Endothelial cell of umbilical vein (primary cell): ENCODE measurements at regions not wholly inside any gene's neighbourhood (a gene's known extent, or its start where the extent isn't known, plus 50 kb on each side); places are given as distances from the start of the nearest gene placed in this dataset.

Experiments used
- BruUV-seq: library from RNA; stranded (reverse); fragments of 400-500 nt; replicated peaks from 2 replicates; lab custom pipeline; 2021; lab: Mats Ljungman, UMichigan
- CTCF ChIA-PET: fragments of 300-600, 350-600 bp; sonication (Branson Sonifier 250); formaldehyde crosslinking; loops from one replicate; lab custom pipeline; 2021; ENCODE audit warnings: antibody characterized with exemption, inconsistent platforms; lab: Charles Lee
- POLR2A ChIA-PET: fragments of 300-600, 350-600 bp; sonication (Branson Sonifier 250); formaldehyde crosslinking; loops from one replicate; lab custom pipeline; 2021; ENCODE audit warnings: antibody characterized with exemption, inconsistent platforms; lab: Charles Lee
- DNase-seq: peaks from one replicate; pipeline ENCODE4 v3.0.0-alpha.2; 2011; ENCODE audit warnings: low read depth, low spot score
- FAIRE-seq: peaks from 2 replicates; lab custom pipeline; 2011; peaks lifted over from hg19 to GRCh38; lab: Jason Lieb, UNC
- H2AFZ ChIP-seq: 2 replicates; pipeline ENCODE4 v1.6.0; 2012; ENCODE audit warnings: low read depth, low read length, control low read depth, inconsistent platforms
- H3K27ac ChIP-seq: 2 replicates; pipeline ENCODE4 v1.5.1; 2011; ENCODE audit warnings: low read depth, mild to moderate bottlenecking, control low read depth, low read length, moderate library complexity; ENCODE audit not compliant: insufficient read depth
- H3K27me3 ChIP-seq, 2 experiments: 2 replicates each; pipeline versions ENCODE4 v1.6.0 to v1.6.1; 2011; ENCODE audit warnings: low read length in 2 of 2, mixed read lengths in 1 of 2; ENCODE audit not compliant: control insufficient read depth in 2 of 2, insufficient read depth in 2 of 2
- H3K36me3 ChIP-seq, 2 experiments: 2 replicates in 1 of 2; 3 replicates in 1 of 2; pipeline ENCODE4 v1.5.1; 2011; ENCODE audit warnings: low read length in 2 of 2, mild to moderate bottlenecking in 1 of 2, moderate library complexity in 1 of 2; ENCODE audit not compliant: control insufficient read depth in 2 of 2, insufficient read depth in 2 of 2; ENCODE audit errors: extremely low read depth in 1 of 2
- H3K4me1 ChIP-seq: 3 replicates; pipeline ENCODE4 v1.5.1; 2011; ENCODE audit warnings: mild to moderate bottlenecking, low read length; ENCODE audit not compliant: control insufficient read depth, insufficient read depth; ENCODE audit errors: extremely low read depth
- H3K4me2 ChIP-seq: 2 replicates; pipeline ENCODE4 v1.6.1; 2011; ENCODE audit warnings: low read length, control low read depth, mixed read lengths; ENCODE audit not compliant: insufficient read depth
- H3K4me3 ChIP-seq, 3 experiments: fragments of 200-600 bp in 1 of 3; sonication (generic), shearing (Covaris generic) in 1 of 3; replicated peaks in 1 of 3; 2 replicates each; pipeline ENCODE4 v1.5.1; 2011 to 2016; ENCODE audit warnings: control low read depth in 3 of 3, low read length in 3 of 3, mild to moderate bottlenecking in 2 of 3, inconsistent platforms in 1 of 3, low read depth in 1 of 3, moderate library complexity in 1 of 3; ENCODE audit not compliant: insufficient read depth in 1 of 3
- H3K79me2 ChIP-seq: 2 replicates; pipeline ENCODE4 v1.6.0; 2012; ENCODE audit warnings: low read length, inconsistent platforms; ENCODE audit not compliant: control insufficient read depth, insufficient read depth
- H3K9ac ChIP-seq: replicated peaks from 2 replicates; pipeline ENCODE3; 2011; ENCODE audit warnings: low read length, control low read depth; ENCODE audit not compliant: insufficient read depth; ENCODE audit errors: extremely low read depth
- H3K9me1 ChIP-seq: replicated peaks from 3 replicates; pipeline ENCODE4 v1.6.0; 2011; ENCODE audit warnings: mild to moderate bottlenecking, low read length; ENCODE audit not compliant: control insufficient read depth, insufficient read depth; ENCODE audit errors: extremely low read depth
- H3K9me3 ChIP-seq: replicated peaks from 2 replicates; pipeline ENCODE4 v1.5.1; 2012; ENCODE audit warnings: low read length, inconsistent platforms; ENCODE audit not compliant: control insufficient read depth, insufficient read depth
- H4K20me1 ChIP-seq: replicated peaks from 2 replicates; pipeline ENCODE3; 2011; ENCODE audit warnings: mild to moderate bottlenecking, low read length; ENCODE audit not compliant: control insufficient read depth, insufficient read depth; ENCODE audit errors: extremely low read depth
- EZH2 ChIP-seq: IDR thresholded peaks from 2 replicates; pipeline ENCODE4 v1.6.1; 2012; ENCODE audit warnings: borderline replicate concordance, low read depth, mild to moderate bottlenecking, moderate library complexity, low read length, inconsistent platforms; ENCODE audit not compliant: severe bottlenecking
- FOS ChIP-seq: IDR thresholded peaks from 2 replicates; pipeline ENCODE4 v1.6.1; 2011; ENCODE audit warnings: mild to moderate bottlenecking, low read length, moderate library complexity, borderline replicate concordance; ENCODE audit not compliant: insufficient read depth
- GATA2 ChIP-seq: IDR thresholded peaks from 2 replicates; pipeline ENCODE4 v1.7.0; 2011; ENCODE audit warnings: low read depth, mild to moderate bottlenecking, moderate library complexity, mixed read lengths, low read length; ENCODE audit not compliant: insufficient read length, insufficient read depth
- JUN ChIP-seq: IDR thresholded peaks from 2 replicates; pipeline ENCODE4 v1.6.1; 2011; ENCODE audit warnings: borderline replicate concordance, low read depth; ENCODE audit not compliant: insufficient read length, insufficient read depth
- MYC ChIP-seq: IDR thresholded peaks from one replicate; pipeline ENCODE4 v1.6.1; 2011; ENCODE audit warnings: mild to moderate bottlenecking, low read depth, low read length
- POLR2A ChIP-seq: IDR thresholded peaks from 2 replicates; pipeline ENCODE4 v1.6.1; 2012; ENCODE audit warnings: low read depth, mild to moderate bottlenecking, control low read depth, low read length
- POLR2AphosphoS5 ChIP-seq: IDR thresholded peaks from 2 replicates; pipeline ENCODE4 v1.6.1; 2012; ENCODE audit warnings: low read depth, mild to moderate bottlenecking, control low read depth, low read length, moderate library complexity; ENCODE audit not compliant: insufficient read depth
- dilution Hi-C: fragments of 300-500 bp; cut with MboI; formaldehyde crosslinking; loops from one replicate; pipeline ENCODE4 v1.15.0; 2019; ENCODE audit warnings: low sequenced_read_pairs; ENCODE audit not compliant: extremely low pct_ligation_motif_present
- intact Hi-C: fragments of 100-400 bp; cut with micrococcal nuclease; formaldehyde crosslinking; loops from one replicate; pipeline ENCODE4 v1.10.0; 2022
- TF ChIP-seq, protein P1 (sequence below), 2 donors: IDR thresholded peaks; 1 replicate in 1 of 2; 2 replicates in 1 of 2; pipeline ENCODE4 v1.5.1; 2011; ENCODE audit warnings: low read length in 2 of 2, mild to moderate bottlenecking in 2 of 2, moderate library complexity in 2 of 2, control low read depth in 1 of 2, inconsistent platforms in 1 of 2, low read depth in 1 of 2; ENCODE audit not compliant: insufficient read depth in 1 of 2; ENCODE audit errors: extremely low read depth in 1 of 2
- TF ChIP-seq, protein P2 (sequence below): IDR thresholded peaks from 2 replicates; pipeline ENCODE4 v1.6.1; 2011; ENCODE audit not compliant: insufficient read depth, insufficient read length

DNA sequence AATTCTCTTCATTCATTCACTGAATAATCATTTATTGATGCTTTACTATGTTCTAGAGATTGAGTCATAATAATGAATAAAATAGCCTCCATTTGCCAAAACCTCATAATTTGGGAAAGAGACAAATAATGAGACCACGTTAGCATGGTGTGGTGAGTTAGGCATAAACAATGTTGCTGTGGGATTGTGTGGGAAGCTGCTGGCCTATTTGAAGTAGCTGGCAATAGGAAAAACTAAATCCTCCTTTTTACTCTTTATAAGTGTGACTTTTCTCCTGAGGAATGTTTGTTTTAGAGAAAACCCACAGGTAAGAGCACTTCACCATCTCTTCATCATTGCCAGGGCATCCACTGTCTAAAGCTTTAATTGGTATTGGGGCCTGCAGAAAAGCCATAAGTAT lies 95.3 kb downstream of the AREG start:
- intact Hi-C loops: no loop called here
- Histone ChIP-seq H3K36me3 (no peaks in the 10 kb centered on the region), H3K79me2 (no peaks in the 10 kb centered on the region), H3K9ac (no peak overlapping the region), H3K9me3 (no peaks in the 10 kb centered on the region), H3K27ac (no peak overlapping the region), H3K4me2 (no peak overlapping the region), H4K20me1 (no peaks in the 10 kb centered on the region), H3K4me1 (peaks cover 23% of the 10 kb centered on the region), H2AFZ (no peak overlapping the region), H3K9me1 (no peaks in the 10 kb centered on the region), H3K4me3 (no peak overlapping the region), H3K27me3 (no peaks in the 10 kb centered on the region)
- no peak for DNase-seq
- FAIRE-seq: no peak
- ChIA-PET CTCF (interaction anchor here (0.9 to 4.2 kb wide), 13 partner anchors 9 to 211 kb away, joined by 3 to 44 read pairs (median 5); partner anchors contain the start of gene AREG), POLR2A (no interaction called here)
- dilution Hi-C loops: loop anchor here (25.0 kb wide), 1 partner anchor 153 kb away; no protein-coding TSS in a partner anchor
- TF ChIP-seq, protein P1, sequence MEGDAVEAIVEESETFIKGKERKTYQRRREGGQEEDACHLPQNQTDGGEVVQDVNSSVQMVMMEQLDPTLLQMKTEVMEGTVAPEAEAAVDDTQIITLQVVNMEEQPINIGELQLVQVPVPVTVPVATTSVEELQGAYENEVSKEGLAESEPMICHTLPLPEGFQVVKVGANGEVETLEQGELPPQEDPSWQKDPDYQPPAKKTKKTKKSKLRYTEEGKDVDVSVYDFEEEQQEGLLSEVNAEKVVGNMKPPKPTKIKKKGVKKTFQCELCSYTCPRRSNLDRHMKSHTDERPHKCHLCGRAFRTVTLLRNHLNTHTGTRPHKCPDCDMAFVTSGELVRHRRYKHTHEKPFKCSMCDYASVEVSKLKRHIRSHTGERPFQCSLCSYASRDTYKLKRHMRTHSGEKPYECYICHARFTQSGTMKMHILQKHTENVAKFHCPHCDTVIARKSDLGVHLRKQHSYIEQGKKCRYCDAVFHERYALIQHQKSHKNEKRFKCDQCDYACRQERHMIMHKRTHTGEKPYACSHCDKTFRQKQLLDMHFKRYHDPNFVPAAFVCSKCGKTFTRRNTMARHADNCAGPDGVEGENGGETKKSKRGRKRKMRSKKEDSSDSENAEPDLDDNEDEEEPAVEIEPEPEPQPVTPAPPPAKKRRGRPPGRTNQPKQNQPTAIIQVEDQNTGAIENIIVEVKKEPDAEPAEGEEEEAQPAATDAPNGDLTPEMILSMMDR (IDR thresholded peaks at IDR 0.05; ENCODE audit: extremely low read depth in 1 of 2, insufficient read depth in 1 of 2, low read depth in 1 of 2, low read length in 2 of 2): no peak
- TF ChIP-seq POLR2AphosphoS5: no peak
- TF ChIP-seq JUN: no peak
- no peak for TF ChIP-seq GATA2
- TF ChIP-seq EZH2: no peak
- TF ChIP-seq POLR2A: no peak
- TF ChIP-seq MYC: no peak
- TF ChIP-seq, protein P2, sequence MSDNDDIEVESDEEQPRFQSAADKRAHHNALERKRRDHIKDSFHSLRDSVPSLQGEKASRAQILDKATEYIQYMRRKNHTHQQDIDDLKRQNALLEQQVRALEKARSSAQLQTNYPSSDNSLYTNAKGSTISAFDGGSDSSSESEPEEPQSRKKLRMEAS: no peak
- TF ChIP-seq FOS: no peak
- no TSS peak for BruUV-seq
